HCT116 (cell line): ENCODE measurements at regions not wholly inside any gene's neighbourhood (a gene's known extent, or its start where the extent isn't known, plus 50 kb on each side); places are given as distances from the start of the nearest gene placed in this dataset.

Source experiments
- ATAC-seq: fragments of 200-7000 bp; cut with Tn5 transposase; 2 replicates; pipeline ENCODE4 v1.9.1; 2020; ENCODE audit warnings: mild to moderate bottlenecking, moderate library complexity
- BruUV-seq: library from RNA; stranded (reverse); fragments of 400-500 nt; replicated peaks from 2 replicates; lab custom pipeline; 2021; lab: Mats Ljungman, UMichigan
- CTCF ChIA-PET: fragments of 300-600 bp; sonication (Branson Sonifier 250); formaldehyde crosslinking; loops from one replicate; lab custom pipeline; 2021; ENCODE audit warnings: antibody characterized with exemption; lab: Charles Lee
- POLR2A ChIA-PET: fragments of 300-600, 350-600 bp; sonication (Branson Sonifier 250); formaldehyde crosslinking; loops from one replicate; lab custom pipeline; 2021; ENCODE audit warnings: antibody characterized with exemption; lab: Charles Lee
- RAD21 ChIA-PET, 2 experiments: fragments of 300-600 bp; sonication (Branson Sonifier 250); formaldehyde crosslinking; loops; one replicate each; lab custom pipeline; 2023; ENCODE audit warnings: low total read pairs in 2 of 2; ENCODE audit not compliant: uncharacterized antibody in 2 of 2, unreplicated experiment in 2 of 2, low non-redundant PET in 1 of 2; lab: Charles Lee
- DNase-seq: peaks from one replicate; pipeline ENCODE4 v3.0.0-alpha.2; 2010; ENCODE audit warnings: low read depth, low spot score
- H2AFZ ChIP-seq: fragments of 200-600 bp; shearing (Covaris generic), sonication (generic); 2 replicates; pipeline ENCODE4 v1.6.1; 2017; ENCODE audit warnings: low read depth, mixed run types, mixed read lengths, antibody characterized with exemption, low read length; ENCODE audit not compliant: poor library complexity, severe bottlenecking
- H3K27ac ChIP-seq: 2 replicates; pipeline ENCODE4 v1.5.1; 2012; ENCODE audit warnings: low read depth, low read length
- H3K27me3 ChIP-seq: fragments of 200-600 bp; sonication (generic); 2 replicates; pipeline ENCODE4 v1.6.1; 2016; ENCODE audit warnings: mixed run types, low read length, mixed read lengths; ENCODE audit not compliant: insufficient read depth
- H3K36me3 ChIP-seq, 2 experiments: fragments of 200-500 bp in 1 of 2; fragments of 200-600 bp in 1 of 2; sonication (Bioruptor generic) in 1 of 2; sonication (generic) in 1 of 2; 2 replicates each; pipeline versions ENCODE4 v1.5.1 to v1.6.1; 2014 to 2016; ENCODE audit warnings: low read length in 2 of 2, inconsistent platforms in 1 of 2, mixed read lengths in 1 of 2, mixed run types in 1 of 2; ENCODE audit not compliant: insufficient read depth in 2 of 2, control insufficient read depth in 1 of 2
- H3K4me1 ChIP-seq, 2 experiments: fragments of 200-600 bp in 1 of 2; sonication (generic) in 1 of 2; 2 replicates each; pipeline versions ENCODE4 v1.5.1 to v1.6.1; 2012 to 2017; ENCODE audit warnings: low read length in 2 of 2, inconsistent platforms in 1 of 2, mild to moderate bottlenecking in 1 of 2, mixed read lengths in 1 of 2, mixed run types in 1 of 2, moderate library complexity in 1 of 2; ENCODE audit not compliant: insufficient read depth in 2 of 2, control insufficient read depth in 1 of 2
- H3K4me2 ChIP-seq: fragments of 200-600 bp; sonication (generic); 2 replicates; pipeline ENCODE4 v1.6.1; 2017; ENCODE audit warnings: mixed run types, low read length, mixed read lengths
- H3K4me3 ChIP-seq, 2 experiments: fragments of 200-600 bp in 1 of 2; sonication (generic) in 1 of 2; replicated peaks in 1 of 2; 2 replicates each; pipeline ENCODE4 v1.5.1; 2011 to 2016; ENCODE audit warnings: low read length in 2 of 2, control low read depth in 1 of 2, low read depth in 1 of 2, mild to moderate bottlenecking in 1 of 2, mixed read lengths in 1 of 2, mixed run types in 1 of 2
- H3K79me2 ChIP-seq: fragments of 200-600 bp; sonication (generic); 2 replicates; pipeline ENCODE4 v1.6.1; 2017; ENCODE audit warnings: mild to moderate bottlenecking, mixed run types, low read length, moderate library complexity, mixed read lengths; ENCODE audit not compliant: insufficient read depth
- H3K9ac ChIP-seq: fragments of 200-600 bp; sonication (generic); 2 replicates; pipeline ENCODE4 v1.6.1; 2016; ENCODE audit warnings: low read length, mixed read lengths
- H3K9me2 ChIP-seq: fragments of 200-600 bp; sonication (generic), shearing (Covaris generic); 2 replicates; pipeline ENCODE4 v1.6.1; 2017; ENCODE audit warnings: mixed run types, mild to moderate bottlenecking, moderate library complexity; ENCODE audit not compliant: insufficient read depth
- H3K9me3 ChIP-seq, 2 experiments: fragments of 200-500 bp in 1 of 2; fragments of 200-600 bp in 1 of 2; sonication (Bioruptor generic) in 1 of 2; sonication (generic) in 1 of 2; 2 replicates each; pipeline ENCODE4 v1.6.1; 2014 to 2017; ENCODE audit warnings: low read length in 2 of 2, mixed read lengths in 2 of 2, inconsistent platforms in 1 of 2, low read depth in 1 of 2, mild to moderate bottlenecking in 1 of 2, mixed run types in 1 of 2, moderate library complexity in 1 of 2; ENCODE audit not compliant: control insufficient read depth in 1 of 2, insufficient read depth in 1 of 2
- H4K20me1 ChIP-seq: fragments of 200-600 bp; sonication (generic), shearing (Covaris generic); 2 replicates; pipeline ENCODE4 v1.6.1; 2017; ENCODE audit warnings: mixed run types, mild to moderate bottlenecking, moderate library complexity; ENCODE audit not compliant: insufficient read depth
- CEBPB ChIP-seq: IDR thresholded peaks from 2 replicates; pipeline ENCODE4 v1.6.1; 2012; ENCODE audit warnings: low read depth
- ELF1 ChIP-seq: IDR thresholded peaks from 2 replicates; pipeline ENCODE4 v1.6.1; 2012; ENCODE audit warnings: low read depth, borderline replicate concordance
- FOSL1 ChIP-seq: IDR thresholded peaks from 2 replicates; pipeline ENCODE4 v1.6.1; 2012; ENCODE audit warnings: low read depth
- RAD21 ChIP-seq: IDR thresholded peaks from 2 replicates; pipeline ENCODE4 v1.6.1; 2012; ENCODE audit warnings: low read depth, mild to moderate bottlenecking
- intact Hi-C: fragments of 100-400 bp; cut with micrococcal nuclease; formaldehyde crosslinking; loops from 2 replicates; pipeline ENCODE4 v1.10.0; 2022
- TF ChIP-seq, protein P1 (sequence below): IDR thresholded peaks from 2 replicates; pipeline ENCODE4 v1.6.1; 2012

DNA sequence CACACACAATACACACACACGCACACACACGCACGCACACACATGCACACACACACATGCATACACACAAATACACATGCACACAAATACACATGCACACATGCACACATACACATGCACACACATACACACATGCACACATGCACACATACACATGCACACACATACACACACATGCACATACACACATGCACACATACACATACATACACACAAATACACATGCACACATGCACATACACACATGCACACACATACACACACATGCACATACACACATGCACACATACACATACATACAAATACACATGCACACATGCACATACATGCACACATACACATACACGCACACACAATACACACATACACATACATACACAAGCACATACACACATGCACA lies 175.4 kb upstream of the RREB1 start:
- H3K79me2 ChIP-seq = no peaks in the 10 kb centered on the region
- intact Hi-C loops = no loop called here
- POLR2A ChIA-PET = no interaction called here
- BruUV-seq = no TSS peak
- H3K4me1 ChIP-seq = peaks cover 0 to 7% of the 10 kb centered on the region in 2 experiments; a peak in 1 of 4 replicates
- H3K9me2 ChIP-seq = no peaks in the 10 kb centered on the region
- CTCF ChIA-PET = no interaction called here
- H3K4me2 ChIP-seq = no peak overlapping the region
- H3K9ac ChIP-seq = no peak overlapping the region
- RAD21 ChIA-PET = no interaction called here
- H3K27ac ChIP-seq = no peak overlapping the region
- no peak overlapping the region for H3K4me3 ChIP-seq
- no peak overlapping the region for H2AFZ ChIP-seq
- ATAC-seq = no peak
- no peaks in the 10 kb centered on the region for H3K36me3 ChIP-seq
- DNase-seq = no peak
- no peaks in the 10 kb centered on the region for H3K9me3 ChIP-seq
- H3K27me3 ChIP-seq = no peaks in the 10 kb centered on the region
- TF ChIP-seq ELF1 = no peak
- TF ChIP-seq CEBPB = no peak
- TF ChIP-seq, protein P1, sequence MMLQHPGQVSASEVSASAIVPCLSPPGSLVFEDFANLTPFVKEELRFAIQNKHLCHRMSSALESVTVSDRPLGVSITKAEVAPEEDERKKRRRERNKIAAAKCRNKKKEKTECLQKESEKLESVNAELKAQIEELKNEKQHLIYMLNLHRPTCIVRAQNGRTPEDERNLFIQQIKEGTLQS = no peak
- no peak for TF ChIP-seq FOSL1
- H4K20me1 ChIP-seq = no peaks in the 10 kb centered on the region

DNA sequence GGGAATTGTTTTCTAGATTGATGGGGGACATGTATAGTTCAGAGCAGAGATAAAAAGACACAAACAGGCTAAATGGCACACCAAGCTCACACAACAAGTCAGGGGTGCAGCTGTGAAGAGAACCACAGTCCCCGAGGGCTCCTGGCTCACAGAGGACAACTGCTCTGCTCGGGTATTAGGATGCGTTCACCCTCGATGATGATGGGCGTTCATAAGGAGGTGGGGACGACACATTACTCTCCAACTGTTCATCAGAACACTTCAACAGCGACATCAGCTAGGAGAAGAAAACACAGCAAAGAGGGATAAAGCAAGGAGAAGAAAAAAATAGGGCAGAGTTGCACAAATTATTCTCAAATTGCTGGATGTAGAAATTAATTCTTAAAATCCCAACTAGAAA lies 174.8 kb upstream of the RREB1 start:
- DNase-seq (no peak), ATAC-seq (no peak)
- H3K79me2 ChIP-seq = no peaks in the 10 kb centered on the region
- no peaks in the 10 kb centered on the region for H3K9me3 ChIP-seq
- no peak overlapping the region for H3K27ac ChIP-seq
- H3K4me3 ChIP-seq = no peak overlapping the region
- BruUV-seq = no TSS peak
- no peak overlapping the region for H2AFZ ChIP-seq
- no peaks in the 10 kb centered on the region for H4K20me1 ChIP-seq
- POLR2A ChIA-PET = no interaction called here
- no peaks in the 10 kb centered on the region for H3K9me2 ChIP-seq
- H3K4me2 ChIP-seq = no peak overlapping the region
- H3K4me1 ChIP-seq = peaks cover 0 to 3% of the 10 kb centered on the region in 2 experiments; a peak in 1 of 4 replicates
- RAD21 ChIA-PET = no interaction called here
- no peak overlapping the region for H3K9ac ChIP-seq
- intact Hi-C loops = no loop called here
- CTCF ChIA-PET = no interaction called here
- TF ChIP-seq, protein P1 = no peak
- TF ChIP-seq RAD21 (no peak), CEBPB (no peak)
- H3K36me3 ChIP-seq = no peaks in the 10 kb centered on the region
- no peaks in the 10 kb centered on the region for H3K27me3 ChIP-seq
